ENCODE measurements at regions not wholly inside any gene's neighbourhood (a gene's known extent, or its start where the extent isn't known, plus 50 kb on each side); places are given as distances from the start of the nearest gene placed in this dataset.
"Not testable (repeated sequence)": the region's sequence is repeated elsewhere in the genome, so short reads cannot be mapped to it uniquely, and the experiment has no call there.

DNA sequence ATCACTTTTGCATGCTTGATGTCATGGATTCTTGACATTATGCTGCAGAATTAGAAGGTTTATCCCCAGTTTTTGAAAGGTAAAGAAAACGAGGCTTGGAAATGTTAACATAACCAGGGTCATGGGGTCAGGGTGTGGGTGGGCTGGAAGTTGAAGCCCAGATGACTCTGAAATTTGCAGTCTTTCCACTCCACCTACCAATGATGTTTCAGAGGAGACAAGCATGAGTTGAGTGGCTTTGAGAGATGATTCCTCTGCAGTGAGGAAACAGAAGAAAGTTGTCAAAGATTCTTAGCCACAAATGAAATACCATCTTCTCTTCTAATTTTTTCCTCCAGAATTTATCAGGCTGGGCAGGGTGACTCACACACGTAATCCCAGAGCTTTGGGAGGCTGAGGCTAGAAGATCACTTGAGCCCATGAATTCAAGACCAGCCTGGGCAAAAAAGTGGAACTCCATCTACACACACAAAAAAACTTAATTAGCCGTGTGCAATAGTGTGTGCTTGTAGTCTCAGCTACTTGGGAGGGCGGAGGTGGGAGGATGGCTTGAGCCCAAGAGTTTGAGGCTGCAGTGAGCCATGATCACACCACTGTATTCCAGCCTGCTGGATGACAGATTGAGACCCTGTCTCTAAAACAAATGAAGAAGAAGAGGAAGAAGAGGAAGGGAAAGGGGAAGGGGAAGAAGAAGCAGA is 239.1 kb upstream of the AUTS2 start:
- in situ Hi-C loops (cut with HindIII; ENCODE audit: low pct_unique_long_range_greater_than_20kb, low sequenced_read_pairs) = no loop called here
- no peak for DNase-seq (ENCODE audit: low read depth, low spot score)

DNA sequence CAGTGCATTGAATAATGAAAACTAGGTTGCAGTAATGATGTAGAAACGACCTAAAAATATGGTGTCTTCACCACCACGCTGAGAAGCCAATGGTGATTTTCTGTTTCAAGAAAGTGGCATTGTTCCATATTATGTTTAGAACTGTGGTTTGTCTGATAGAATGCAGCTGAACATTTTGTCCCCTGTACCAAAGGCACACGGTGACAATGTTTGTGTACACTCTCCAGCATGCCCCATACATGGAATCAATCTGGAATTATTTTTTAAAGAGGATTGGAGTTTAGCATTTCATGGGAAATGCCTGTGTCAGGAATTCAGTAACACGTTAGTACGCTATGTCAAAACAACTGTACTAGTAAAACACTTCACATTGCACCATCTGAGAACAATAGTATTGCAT is 237.4 kb upstream of the AUTS2 start:
- in situ Hi-C loops (cut with HindIII; ENCODE audit: low pct_unique_long_range_greater_than_20kb, low sequenced_read_pairs) = no loop called here

DNA sequence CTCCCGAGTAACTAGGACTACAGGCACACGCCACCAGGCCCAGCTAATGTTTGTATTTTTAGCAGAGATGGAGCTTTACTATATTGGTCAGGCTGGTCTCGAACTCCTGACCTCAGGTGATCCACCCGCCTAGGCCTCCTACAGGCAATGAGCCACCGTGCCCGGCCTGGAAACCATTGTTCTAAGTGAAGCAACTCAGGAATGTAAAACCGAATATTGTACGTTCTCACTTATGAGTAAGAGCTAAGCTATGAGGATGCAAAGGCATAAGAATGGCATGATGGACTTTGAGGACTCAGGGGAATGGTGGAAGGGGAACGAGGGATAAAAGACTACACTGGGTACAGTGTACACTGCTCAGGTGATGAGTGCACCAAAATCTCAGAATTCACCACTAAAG is 235.1 kb upstream of the AUTS2 start:
- no peak for DNase-seq (ENCODE audit: low read depth, low spot score)
- in situ Hi-C loops (cut with HindIII; ENCODE audit: low pct_unique_long_range_greater_than_20kb, low sequenced_read_pairs) = no loop called here

More for the DNA sequence above, 237.4 kb upstream of the AUTS2 start:
- DNase-seq (ENCODE audit: low read depth, low spot score) = no peak

DNA sequence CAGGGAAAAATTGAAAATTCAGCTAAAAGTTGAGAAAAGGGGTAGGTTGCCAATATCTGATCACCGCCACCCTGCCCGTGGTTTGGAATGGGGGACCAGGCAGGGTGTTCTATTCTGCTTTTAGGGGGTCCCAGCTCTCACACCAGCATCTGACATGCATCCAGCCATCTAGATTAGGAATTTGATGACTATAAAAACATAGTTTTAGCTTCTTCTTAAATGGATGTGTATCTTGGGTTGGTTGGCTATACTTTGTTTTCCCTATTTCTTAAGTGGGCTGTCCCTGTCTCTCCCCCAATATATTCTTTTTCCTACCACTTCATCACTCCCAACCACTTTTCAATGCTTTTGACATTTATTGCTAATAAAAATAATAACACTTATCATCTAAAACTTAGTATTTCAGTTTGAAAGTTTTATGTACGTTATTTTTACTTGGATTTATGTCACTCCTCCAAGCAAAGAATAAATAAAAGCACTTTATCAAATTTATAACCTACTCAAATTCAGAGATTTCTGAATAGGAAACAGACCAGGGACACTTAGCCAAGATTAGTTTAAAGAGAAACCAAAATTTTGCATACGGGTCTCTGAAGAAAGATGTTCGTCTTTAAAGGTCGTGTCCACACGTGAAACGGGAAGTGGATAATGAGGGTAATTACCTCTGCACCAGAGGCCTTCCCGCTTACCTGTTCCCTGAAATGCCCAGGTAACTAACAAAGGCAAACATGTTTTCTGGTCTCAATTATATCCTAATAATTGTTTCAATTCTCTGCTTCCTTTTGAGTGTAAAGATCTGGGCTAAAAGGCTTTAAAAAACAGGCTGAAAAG is 233.2 kb upstream of the AUTS2 start:
- DNase-seq (ENCODE audit: low read depth, low spot score) = no peak
- in situ Hi-C loops (cut with HindIII; ENCODE audit: low pct_unique_long_range_greater_than_20kb, low sequenced_read_pairs) = no loop called here

DNA sequence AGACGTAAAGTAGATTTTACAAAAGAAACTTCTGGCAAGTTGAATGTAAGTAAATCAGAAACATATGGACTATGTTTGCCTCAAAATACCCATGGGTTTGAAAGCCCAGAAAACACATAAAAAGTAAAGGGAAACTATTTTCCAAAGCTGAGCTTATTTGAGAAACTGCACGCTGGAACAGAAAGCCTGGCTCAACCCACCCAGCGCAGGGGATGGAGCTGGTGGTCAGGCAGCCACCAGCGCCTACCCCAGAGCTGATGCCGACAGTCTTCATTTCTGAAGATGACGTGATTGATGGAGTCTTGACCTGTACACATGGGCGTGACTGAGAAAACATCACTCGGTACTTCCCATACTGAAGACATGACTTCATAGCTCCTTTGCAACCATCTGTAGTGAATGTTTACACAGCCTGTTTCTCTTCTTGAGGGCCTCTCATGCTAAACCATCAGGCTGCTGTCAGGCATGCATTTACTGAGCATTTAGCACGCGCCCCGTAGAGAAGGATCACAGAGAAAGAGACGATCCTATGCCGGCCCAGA is 232.6 kb upstream of the AUTS2 start:
- no peak for DNase-seq (ENCODE audit: low read depth, low spot score)
- in situ Hi-C loops (cut with HindIII; ENCODE audit: low pct_unique_long_range_greater_than_20kb, low sequenced_read_pairs) = no loop called here

GRCh38 chr7:69367780-69368179 is 230.5 kb upstream of the AUTS2 start:
- in situ Hi-C loops (cut with HindIII; ENCODE audit: low pct_unique_long_range_greater_than_20kb, low sequenced_read_pairs) = no loop called here
- no peak for DNase-seq (ENCODE audit: low read depth, low spot score)

DNA sequence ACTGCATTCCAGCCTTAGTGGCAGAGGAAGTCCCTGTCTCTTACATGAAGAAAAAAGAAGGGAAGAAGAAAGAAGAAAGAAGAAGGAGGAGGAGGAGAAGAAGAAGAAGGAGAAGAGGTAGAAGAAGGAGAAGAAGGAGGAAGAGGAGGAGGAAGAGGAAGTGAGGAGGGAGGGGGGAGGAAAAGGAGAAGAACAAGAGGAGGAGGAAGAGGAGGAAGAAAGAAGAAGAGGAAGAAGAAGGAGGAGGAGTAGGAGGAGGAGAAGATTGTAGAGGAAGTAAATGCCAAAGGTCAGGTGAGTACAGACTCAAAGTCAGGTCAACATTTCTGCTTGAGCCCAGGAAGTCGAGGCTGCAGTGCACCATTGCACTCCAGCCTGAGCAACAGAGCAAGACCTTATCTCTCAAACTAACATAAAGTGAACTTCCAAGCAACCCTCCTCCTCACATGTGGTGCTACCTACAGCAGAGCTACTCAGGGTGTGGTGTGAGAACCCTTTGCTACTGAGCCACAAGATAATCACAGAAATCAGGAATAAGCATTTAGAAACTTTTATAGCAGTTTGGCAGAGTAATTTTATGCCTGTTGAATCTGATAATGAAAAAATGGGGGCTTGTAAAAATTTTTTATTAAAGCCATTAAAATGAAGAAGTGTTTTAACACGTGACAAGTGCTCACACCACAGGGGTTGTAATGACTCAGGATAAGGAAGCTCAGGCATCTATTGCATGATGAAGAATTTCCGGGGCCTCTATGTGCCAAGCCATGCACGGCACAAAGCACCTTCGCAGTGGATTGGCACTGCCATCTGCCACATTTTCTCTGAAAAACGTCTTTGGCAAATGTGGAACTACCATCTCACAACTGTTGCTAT is 224.9 kb upstream of the AUTS2 start:
- in situ Hi-C loops (cut with HindIII; ENCODE audit: low pct_unique_long_range_greater_than_20kb, low sequenced_read_pairs) = no loop called here
- DNase-seq (ENCODE audit: low read depth, low spot score) = no peak

DNA sequence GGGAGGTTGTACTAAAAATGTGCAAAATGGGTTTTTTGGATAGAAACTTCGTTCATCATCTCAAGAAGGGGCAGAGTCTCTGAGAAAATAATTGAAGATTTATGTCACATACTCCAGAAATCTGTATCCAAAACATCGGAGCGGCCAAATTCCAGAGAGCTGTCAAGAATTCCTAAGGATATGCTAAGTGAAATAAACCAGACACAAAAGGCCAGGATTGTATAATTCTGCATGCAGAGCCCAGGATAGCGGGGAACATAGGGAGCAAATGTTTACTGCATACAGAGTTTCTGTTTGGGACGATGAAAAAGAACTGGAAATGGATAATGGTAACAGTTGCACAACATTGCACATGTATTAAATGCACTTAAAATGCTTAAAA is 224.2 kb upstream of the AUTS2 start:
- in situ Hi-C loops (cut with HindIII; ENCODE audit: low pct_unique_long_range_greater_than_20kb, low sequenced_read_pairs) = no loop called here
- DNase-seq (ENCODE audit: low read depth, low spot score) = no peak

GRCh38 chr7:69377191-69377590 is 221.1 kb upstream of the AUTS2 start:
- in situ Hi-C loops (cut with HindIII; ENCODE audit: low pct_unique_long_range_greater_than_20kb, low sequenced_read_pairs) = no loop called here
- no peak for DNase-seq (ENCODE audit: low read depth, low spot score)

- no peak for DNase-seq (ENCODE audit: low read depth, low spot score)
- in situ Hi-C loops (cut with HindIII; ENCODE audit: low pct_unique_long_range_greater_than_20kb, low sequenced_read_pairs) = no loop called here
Observed at GRCh38 chr7:69388452-69389137, 209.7 kb upstream of the AUTS2 start.

GRCh38 chr7:69389216-69389615 is 209.1 kb upstream of the AUTS2 start:
- no peak for DNase-seq (ENCODE audit: low read depth, low spot score)
- in situ Hi-C loops (cut with HindIII; ENCODE audit: low pct_unique_long_range_greater_than_20kb, low sequenced_read_pairs) = no loop called here

DNA sequence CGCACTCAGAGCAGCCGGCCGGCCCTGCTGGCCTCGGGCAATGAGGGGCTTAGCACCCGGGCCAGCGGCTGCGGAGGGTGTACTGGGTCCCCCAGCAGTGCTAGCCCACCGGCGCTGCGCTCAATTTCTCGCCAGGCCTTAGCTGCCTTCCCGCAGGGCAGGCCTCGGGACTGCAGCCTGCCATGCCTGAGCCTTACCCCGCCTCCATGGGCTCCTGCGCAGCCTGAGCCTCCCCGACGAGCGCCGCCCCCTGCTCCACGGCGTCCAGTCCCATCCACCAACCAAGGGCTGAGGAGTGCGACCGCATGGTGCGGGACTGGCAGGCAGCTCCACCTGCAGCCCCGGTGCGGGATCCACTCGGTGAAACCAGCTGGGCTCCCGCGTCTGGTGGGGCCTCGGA is 204.4 kb upstream of the AUTS2 start:
- DNase-seq (ENCODE audit: low read depth, low spot score); in situ Hi-C loops (cut with HindIII; ENCODE audit: low pct_unique_long_range_greater_than_20kb, low sequenced_read_pairs): not testable (repeated sequence)

GRCh38 chr7:69395061-69395714 is 203.1 kb upstream of the AUTS2 start:
- peak; percentile 31 for DNase-seq (ENCODE audit: low read depth, low spot score)
- in situ Hi-C loops (cut with HindIII; ENCODE audit: low pct_unique_long_range_greater_than_20kb, low sequenced_read_pairs) = no loop called here

- DNase-seq (ENCODE audit: low read depth, low spot score) = no peak
- in situ Hi-C loops (cut with HindIII; ENCODE audit: low pct_unique_long_range_greater_than_20kb, low sequenced_read_pairs) = no loop called here
Observed at GRCh38 chr7:69398986-69399385, 199.3 kb upstream of the AUTS2 start.

DNA sequence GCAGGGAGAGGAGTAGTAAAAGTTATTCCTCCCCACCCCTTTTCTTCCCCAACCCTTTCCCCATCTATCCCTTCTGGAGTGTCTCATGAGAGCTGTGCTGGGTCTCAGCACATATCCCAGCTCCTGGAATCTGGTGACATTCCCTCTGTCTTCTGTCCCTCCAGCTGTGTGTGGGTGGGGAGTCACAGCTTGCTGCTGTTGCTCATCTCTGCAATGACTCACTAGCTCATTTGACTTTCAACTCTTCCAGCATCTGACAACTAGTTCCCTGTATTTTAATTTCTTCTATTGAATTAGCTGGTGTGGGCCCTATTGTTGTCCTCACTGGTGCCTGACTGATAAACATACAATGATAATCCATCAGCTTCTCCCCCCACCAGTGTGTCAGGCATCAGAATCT is 198.9 kb upstream of the AUTS2 start:
- in situ Hi-C loops (cut with HindIII; ENCODE audit: low pct_unique_long_range_greater_than_20kb, low sequenced_read_pairs) = no loop called here
- DNase-seq (ENCODE audit: low read depth, low spot score) = peak; percentile 13

DNA sequence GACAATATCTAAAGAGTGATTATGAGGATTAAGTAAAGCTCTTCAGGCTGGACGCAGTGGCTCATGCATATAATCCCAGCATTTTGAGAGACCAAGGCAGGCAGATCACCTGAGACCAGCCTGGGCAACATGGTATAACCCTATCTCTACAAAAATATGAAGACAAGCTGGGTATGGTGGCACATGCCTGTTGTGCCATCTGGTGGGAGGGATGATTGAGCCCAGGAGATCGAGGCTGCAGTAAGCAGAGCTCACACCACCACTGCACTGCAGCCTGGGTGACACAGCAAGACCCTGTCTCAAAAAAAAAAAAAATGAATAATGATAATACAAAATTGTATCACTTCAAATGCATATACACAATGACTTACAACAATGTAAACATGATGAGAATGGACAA is 195.6 kb upstream of the AUTS2 start:
- no peak for DNase-seq (ENCODE audit: low read depth, low spot score)
- in situ Hi-C loops (cut with HindIII; ENCODE audit: low pct_unique_long_range_greater_than_20kb, low sequenced_read_pairs) = no loop called here

DNA sequence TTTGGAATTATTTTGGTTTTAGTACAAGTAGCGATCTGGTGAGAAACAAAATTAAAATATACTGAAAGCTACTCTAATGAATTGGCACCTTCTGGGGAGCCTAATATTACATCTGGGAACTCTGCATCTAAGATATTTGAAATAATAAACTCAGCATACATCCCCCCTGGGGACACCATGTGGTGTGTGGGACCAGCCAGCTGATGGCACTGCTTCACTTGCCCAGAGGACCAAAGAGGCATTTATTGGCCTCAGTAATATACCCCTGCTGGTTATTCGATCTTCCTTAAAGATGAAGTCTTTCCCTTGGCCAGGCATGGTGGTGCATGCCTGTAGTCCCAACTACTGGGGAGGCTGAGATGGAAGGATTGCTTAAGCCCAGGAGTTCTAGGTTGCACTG is 195.1 kb upstream of the AUTS2 start:
- in situ Hi-C loops (cut with HindIII; ENCODE audit: low pct_unique_long_range_greater_than_20kb, low sequenced_read_pairs) = no loop called here
- peak; percentile 51 for DNase-seq (ENCODE audit: low read depth, low spot score)
